ENCODE measurements at regions not wholly inside any gene's neighbourhood (a gene's known extent, or its start where the extent isn't known, plus 50 kb on each side); places are given as distances from the start of the nearest gene placed in this dataset.
"Not testable (repeated sequence)": the region's sequence is repeated elsewhere in the genome, so short reads cannot be mapped to it uniquely, and the experiment has no call there.

DNA sequence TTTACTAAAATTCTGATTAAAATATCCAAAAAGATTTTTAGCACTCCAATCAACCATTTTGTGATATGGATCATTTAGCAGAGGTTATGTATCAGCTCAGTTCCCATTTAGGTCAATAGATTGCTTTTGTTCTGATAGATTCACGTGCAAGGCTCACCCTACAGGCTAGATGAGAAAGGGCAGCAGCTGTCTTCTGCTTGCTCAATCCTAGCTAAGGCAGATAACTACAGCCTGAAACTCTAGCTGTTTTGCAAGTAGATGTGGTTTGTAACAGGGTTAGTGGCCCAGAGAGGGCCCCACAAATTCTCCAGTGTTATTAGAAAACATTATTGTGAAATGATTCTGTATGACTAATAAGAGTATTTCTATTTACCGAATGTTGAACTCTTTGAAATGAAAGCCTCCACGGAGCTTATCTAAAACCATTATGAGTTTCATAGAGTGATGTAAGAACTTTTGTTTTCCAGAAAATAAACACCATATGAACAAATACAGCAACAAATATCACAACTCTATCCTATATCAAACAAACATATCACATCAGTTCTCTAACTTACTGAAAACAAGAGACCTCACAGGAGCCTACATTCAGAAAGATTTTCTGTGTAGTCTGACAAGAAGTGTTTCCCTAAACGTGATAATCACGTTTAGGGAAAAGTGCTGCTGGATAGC is 841.9 kb upstream of the ACO1 start:
- peak overlapping the region; percentile 9 for H3K4me3 ChIP-seq (ENCODE audit: low read depth, low read length)
- peak; percentile 98 for DNase-seq (ENCODE audit: low read depth)

DNA sequence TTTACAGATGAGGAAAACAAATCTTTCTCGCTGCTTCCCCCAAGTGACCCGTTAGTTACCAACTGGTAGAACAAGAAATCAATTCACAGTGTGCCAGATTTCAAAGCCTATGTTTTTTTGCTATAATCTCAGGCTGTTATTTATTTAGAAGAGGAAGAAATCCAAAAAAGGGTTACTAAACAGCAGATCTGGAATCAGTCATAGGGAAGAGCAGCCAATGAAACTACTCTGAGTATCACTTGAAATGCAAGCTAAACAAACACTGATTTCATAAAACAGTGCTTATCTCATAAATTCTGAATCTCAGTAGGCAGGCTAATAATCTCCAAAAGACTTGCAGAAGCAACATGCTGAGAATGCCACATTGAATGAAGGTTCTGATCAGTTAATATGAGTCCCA is 829.5 kb upstream of the ACO1 start:
- no peak overlapping the region for H3K4me3 ChIP-seq (ENCODE audit: low read depth, low read length)
- peak; percentile 24 for DNase-seq (ENCODE audit: low read depth)
- TF ChIP-seq, protein P1, sequence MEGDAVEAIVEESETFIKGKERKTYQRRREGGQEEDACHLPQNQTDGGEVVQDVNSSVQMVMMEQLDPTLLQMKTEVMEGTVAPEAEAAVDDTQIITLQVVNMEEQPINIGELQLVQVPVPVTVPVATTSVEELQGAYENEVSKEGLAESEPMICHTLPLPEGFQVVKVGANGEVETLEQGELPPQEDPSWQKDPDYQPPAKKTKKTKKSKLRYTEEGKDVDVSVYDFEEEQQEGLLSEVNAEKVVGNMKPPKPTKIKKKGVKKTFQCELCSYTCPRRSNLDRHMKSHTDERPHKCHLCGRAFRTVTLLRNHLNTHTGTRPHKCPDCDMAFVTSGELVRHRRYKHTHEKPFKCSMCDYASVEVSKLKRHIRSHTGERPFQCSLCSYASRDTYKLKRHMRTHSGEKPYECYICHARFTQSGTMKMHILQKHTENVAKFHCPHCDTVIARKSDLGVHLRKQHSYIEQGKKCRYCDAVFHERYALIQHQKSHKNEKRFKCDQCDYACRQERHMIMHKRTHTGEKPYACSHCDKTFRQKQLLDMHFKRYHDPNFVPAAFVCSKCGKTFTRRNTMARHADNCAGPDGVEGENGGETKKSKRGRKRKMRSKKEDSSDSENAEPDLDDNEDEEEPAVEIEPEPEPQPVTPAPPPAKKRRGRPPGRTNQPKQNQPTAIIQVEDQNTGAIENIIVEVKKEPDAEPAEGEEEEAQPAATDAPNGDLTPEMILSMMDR (conservative IDR thresholded peaks at IDR 0.05; ENCODE audit: low read depth, low read length), result no peak

More for the DNA sequence above, 841.9 kb upstream of the ACO1 start:
- TF ChIP-seq, protein P1 (conservative IDR thresholded peaks at IDR 0.05; ENCODE audit: low read depth, low read length), result peak; percentile 77

DNA sequence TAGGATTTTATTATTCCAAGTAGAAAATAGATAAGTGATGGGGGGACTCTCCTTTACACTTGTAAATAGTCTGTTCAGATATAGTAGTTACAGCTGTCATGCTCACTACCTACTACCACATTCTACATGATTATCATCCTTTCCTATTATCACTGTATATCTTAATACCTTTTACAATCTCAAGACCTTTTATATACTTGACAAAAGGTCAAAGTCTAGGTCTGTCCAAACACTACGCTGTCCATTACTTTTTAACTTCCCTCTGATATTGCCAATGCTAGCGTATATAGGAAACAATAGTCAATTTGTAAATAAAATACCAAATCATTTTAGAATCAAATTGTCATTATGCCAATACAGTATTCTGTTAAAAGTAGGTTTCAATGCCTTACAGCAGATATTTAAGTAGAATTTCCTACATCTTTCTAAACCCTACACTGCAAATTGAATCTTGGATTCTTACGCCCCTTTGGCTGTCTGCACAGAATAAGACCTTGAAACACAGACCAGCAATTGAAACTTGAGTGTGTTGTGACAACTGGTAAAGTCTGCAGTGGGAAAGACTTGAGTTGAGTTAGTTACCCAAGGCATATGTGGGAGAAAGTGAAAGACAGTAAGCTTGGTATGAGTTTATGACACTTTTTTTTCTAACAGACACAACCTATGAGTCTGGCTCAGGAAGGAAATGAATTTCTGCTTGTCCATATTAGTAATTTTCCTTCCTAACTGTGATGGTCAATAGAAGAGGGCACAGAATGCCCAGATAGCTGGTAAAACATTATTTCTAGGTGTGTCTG is 827.6 kb upstream of the ACO1 start:
- TF ChIP-seq, protein P1 (conservative IDR thresholded peaks at IDR 0.05; ENCODE audit: low read depth, low read length), result no peak
- no peak overlapping the region for H3K4me3 ChIP-seq (ENCODE audit: low read depth, low read length)
- no peak for DNase-seq (ENCODE audit: low read depth)

DNA sequence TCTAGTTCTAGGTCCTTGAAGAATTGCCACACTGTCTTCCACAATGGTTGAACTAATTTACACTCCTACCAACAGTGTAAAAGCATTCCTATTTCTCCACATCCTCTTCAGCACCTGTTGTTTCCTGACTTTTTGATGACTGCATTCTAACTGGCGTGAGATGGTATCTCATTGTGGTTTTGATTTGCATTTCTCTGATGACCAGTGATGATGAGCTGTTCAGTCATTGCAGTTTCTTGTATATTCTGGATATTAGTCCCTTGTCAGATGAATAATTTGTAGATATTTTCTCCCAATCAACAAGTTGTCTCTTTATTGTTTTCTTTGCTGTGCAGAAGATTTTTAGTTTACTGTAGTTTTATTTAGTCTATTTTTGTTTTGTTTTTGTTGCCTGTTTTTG is 812.3 kb upstream of the ACO1 start:
- not testable (repeated sequence) for DNase-seq (ENCODE audit: low read depth); H3K4me3 ChIP-seq (ENCODE audit: low read depth, low read length)

DNA sequence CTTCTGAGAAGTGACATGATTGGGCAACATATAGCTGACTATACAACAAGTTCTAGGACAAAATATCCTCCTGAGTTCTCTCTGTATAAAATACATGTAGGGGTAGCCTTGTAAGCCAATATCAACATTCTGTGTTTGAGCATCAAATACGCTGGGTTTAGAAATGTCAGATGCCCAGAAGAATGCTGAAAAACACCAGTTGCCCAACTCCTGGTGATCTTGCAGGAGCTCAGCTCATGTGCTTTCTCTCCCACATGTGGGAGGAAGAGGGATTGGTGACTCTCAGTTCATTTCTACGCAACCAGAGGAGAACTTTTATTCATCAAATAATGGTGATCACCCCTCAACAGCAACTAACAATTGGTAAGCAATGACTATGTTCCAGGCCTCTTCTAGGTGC is 810.9 kb upstream of the ACO1 start:
- TF ChIP-seq, protein P1 (conservative IDR thresholded peaks at IDR 0.05; ENCODE audit: low read depth, low read length), result no peak
- H3K4me3 ChIP-seq (ENCODE audit: low read depth, low read length), result no peak overlapping the region
- DNase-seq (ENCODE audit: low read depth), result peak; percentile 5

DNA sequence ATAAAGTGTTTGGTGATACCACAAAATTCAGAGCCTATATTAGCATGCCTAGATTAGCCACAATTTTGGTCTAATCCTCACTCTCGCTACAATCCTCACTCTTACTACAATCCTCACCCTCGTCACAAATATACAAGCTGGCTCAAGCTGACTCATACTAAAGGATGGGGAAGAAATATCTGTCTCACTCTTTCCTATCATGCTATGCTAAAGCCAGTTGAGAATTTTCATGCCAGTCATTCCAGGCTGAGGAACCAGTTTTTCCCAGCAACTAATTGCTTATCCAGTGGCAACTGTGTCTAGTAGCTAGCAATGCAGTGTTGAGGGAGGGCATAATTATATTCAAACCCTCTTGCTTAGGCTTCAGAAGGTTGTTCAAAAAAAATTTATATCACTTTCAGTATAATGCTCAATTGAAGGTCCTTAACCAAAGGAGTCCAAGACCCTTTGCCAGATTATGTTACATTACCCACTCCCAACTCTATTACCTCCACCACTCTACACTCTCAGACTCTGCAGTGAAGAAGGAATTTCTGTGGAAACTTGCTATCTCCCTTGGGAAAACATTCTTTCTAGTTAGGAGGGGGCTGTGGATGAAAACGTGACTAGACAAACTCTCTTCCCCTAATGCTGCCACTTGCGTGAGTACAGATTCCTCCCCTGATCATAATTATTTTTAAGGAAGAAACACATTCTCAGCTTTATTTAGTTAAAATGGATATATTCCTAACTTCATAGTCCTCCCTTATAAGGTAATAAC is 810.3 kb upstream of the ACO1 start:
- H3K4me3 ChIP-seq (ENCODE audit: low read depth, low read length), result no peak overlapping the region
- TF ChIP-seq, protein P1 (conservative IDR thresholded peaks at IDR 0.05; ENCODE audit: low read depth, low read length), result no peak
- peak; percentile 40 for DNase-seq (ENCODE audit: low read depth)

DNA sequence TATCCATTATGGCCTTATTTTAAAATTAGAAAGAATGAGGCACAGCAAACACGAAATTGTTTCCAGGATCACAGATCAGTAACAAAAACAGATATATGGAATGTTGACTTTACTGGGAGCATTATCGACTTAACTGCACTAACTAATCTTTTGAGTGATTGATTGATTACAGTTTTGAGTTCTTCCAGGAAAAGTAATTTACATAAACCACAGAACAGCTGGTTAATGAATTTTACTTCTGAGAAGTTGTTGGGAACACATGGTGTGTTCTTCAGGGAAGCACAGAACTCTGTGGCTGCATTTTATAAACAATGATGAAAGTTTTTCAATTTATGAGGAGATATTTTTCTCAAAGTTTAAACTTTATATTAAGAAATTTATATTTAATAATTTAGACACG is 802.4 kb upstream of the ACO1 start:
- no peak for DNase-seq (ENCODE audit: low read depth)
- no peak overlapping the region for H3K4me3 ChIP-seq (ENCODE audit: low read depth, low read length)
- TF ChIP-seq, protein P1 (conservative IDR thresholded peaks at IDR 0.05; ENCODE audit: low read depth, low read length), result no peak

Measured in choroid plexus epithelial cell (primary cell).